GM12872 (cell line): ENCODE measurements at regions not wholly inside any gene's neighbourhood (a gene's known extent, or its start where the extent isn't known, plus 50 kb on each side); places are given as distances from the start of the nearest gene placed in this dataset.

Experiments used
- TF ChIP-seq, protein P1 (sequence below): IDR thresholded peaks from 3 replicates; pipeline ENCODE4 v1.5.1; 2011; ENCODE audit warnings: low read depth, mild to moderate bottlenecking, low read length, moderate library complexity; ENCODE audit not compliant: insufficient read depth

DNA sequence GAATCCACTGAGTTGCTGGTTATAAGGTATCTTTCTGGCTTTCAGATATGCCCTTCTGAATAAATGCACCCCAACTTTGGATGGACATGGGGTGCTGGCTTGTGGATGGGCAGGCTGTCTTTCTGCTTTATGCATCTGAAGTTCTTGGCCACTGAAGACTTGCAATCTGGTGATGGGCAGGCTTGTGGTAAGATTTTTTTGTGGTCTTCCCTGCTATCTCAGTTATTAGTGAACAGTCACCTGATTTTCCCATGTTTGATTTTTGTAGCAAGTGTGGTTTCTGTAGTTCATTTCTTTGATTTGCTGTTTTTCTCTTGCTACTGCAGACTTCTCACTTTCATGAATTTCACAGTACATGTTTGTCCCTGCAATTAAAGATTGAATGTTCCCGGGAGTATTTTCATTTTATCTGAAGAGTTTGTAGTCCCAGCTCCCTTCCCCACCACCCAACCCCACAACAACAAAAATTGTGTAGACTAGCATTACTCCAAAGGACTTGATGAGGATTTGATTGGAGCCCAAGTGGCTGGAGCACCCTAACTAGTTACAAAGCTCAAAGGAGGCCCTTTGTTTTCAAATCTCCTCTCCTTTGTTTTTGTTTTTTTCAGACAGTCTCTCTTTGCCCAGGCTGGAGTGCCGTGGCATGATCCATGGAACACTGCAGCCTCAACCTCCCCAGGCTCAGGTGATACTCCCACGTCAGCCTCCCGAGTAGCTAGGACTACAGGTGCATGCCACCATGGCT lies 63.6 kb upstream of the MGAT5 start:
- TF ChIP-seq, protein P1, sequence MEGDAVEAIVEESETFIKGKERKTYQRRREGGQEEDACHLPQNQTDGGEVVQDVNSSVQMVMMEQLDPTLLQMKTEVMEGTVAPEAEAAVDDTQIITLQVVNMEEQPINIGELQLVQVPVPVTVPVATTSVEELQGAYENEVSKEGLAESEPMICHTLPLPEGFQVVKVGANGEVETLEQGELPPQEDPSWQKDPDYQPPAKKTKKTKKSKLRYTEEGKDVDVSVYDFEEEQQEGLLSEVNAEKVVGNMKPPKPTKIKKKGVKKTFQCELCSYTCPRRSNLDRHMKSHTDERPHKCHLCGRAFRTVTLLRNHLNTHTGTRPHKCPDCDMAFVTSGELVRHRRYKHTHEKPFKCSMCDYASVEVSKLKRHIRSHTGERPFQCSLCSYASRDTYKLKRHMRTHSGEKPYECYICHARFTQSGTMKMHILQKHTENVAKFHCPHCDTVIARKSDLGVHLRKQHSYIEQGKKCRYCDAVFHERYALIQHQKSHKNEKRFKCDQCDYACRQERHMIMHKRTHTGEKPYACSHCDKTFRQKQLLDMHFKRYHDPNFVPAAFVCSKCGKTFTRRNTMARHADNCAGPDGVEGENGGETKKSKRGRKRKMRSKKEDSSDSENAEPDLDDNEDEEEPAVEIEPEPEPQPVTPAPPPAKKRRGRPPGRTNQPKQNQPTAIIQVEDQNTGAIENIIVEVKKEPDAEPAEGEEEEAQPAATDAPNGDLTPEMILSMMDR, result no peak

DNA sequence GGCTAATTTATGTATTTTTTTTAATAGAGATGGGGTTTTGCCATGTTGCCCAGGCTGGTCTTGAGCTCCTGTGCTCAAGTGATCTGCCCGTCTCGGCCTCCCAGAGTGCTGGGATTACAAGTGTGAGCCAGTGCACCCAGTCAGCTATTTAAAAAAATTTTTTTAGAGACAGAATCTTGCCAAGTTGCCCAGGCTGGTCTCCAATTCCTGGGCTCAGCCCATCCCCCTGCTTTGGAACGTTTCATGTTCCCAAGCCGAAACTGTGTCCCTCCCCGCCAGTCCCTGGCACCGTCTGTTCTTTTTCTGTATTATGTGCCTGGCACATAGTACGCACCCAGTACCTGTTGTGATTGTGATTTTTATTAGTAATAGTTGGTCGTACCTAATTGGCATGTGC lies 63.1 kb upstream of the MGAT5 start:
- TF ChIP-seq, protein P1, result no peak

GRCh38 chr2:134191835-134192234 lies 62.0 kb upstream of the MGAT5 start:
- TF ChIP-seq, protein P1, result no peak

DNA sequence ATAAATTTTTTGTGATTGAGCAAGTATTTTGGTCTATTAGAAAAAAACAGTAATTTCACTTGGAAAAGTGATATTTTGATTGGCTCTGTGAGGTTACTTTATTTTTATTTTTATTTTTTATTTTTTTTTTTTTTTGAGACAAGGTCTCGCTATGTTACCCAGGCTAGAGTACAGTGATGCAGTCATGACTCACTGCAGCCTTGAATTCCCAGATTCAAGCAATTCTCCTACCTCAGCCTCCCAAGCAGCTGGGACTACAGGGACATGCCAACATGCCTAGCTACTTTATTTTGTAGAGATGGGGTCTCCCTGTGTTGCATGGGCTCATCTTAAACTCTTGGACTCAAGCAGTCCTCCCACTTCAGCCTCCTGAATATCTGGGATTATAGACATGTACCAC lies 60.9 kb upstream of the MGAT5 start:
- TF ChIP-seq, protein P1, result no peak

GRCh38 chr2:134194519-134194918 lies 59.4 kb upstream of the MGAT5 start:
- TF ChIP-seq, protein P1, result no peak

DNA sequence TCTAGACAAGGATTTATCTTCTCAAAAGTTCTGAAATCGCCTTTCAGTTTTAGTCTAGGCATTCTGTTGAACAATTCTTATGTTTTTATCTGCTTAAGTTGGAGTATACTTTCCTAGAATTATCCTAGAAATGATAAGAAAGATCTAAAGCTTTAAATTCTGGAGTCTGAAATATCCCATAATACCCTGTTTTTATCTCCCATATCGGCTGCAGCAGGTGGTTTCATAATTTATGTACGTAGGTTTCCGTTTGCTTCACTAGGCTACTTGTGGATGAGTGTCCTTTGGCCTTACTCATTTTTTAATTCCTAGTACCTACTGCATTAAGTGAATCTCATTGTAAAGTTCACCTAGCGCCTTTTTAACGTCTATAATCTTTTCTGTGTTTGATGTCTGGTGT lies 58.5 kb upstream of the MGAT5 start:
- TF ChIP-seq, protein P1, result no peak

GRCh38 chr2:134197445-134197844 lies 56.4 kb upstream of the MGAT5 start:
- TF ChIP-seq, protein P1, result no peak
